IPS DF 6.9 (cell line): ENCODE measurements at regions not wholly inside any gene's neighbourhood (a gene's known extent, or its start where the extent isn't known, plus 50 kb on each side); places are given as distances from the start of the nearest gene placed in this dataset.
"Not testable (repeated sequence)": the region's sequence is repeated elsewhere in the genome, so short reads cannot be mapped to it uniquely, and the experiment has no call there.

Experiments used
- DNase-seq: peaks from one replicate; pipeline ENCODE4 v3.0.0-alpha.2; 2013; ENCODE audit warnings: low read depth, low spot score
- H3K27ac ChIP-seq: one replicate; pipeline ENCODE4 v1.5.1; 2013; ENCODE audit warnings: low read length, control low read depth
- H3K27me3 ChIP-seq: 2 replicates; pipeline ENCODE4 v1.6.1; 2013; ENCODE audit warnings: mild to moderate bottlenecking, low read length; ENCODE audit not compliant: control insufficient read depth, insufficient read depth
- H3K36me3 ChIP-seq: 2 replicates; pipeline ENCODE4 v1.6.1; 2013; ENCODE audit warnings: low read length; ENCODE audit not compliant: control insufficient read depth, insufficient read depth
- H3K4me1 ChIP-seq: 2 replicates; pipeline ENCODE4 v1.6.1; 2013; ENCODE audit warnings: low read length; ENCODE audit not compliant: control insufficient read depth, insufficient read depth
- H3K4me3 ChIP-seq: 2 replicates; pipeline ENCODE4 v1.5.1; 2013; ENCODE audit warnings: mild to moderate bottlenecking, low read length
- H3K9me3 ChIP-seq: 2 replicates; pipeline ENCODE4 v1.6.1; 2013; ENCODE audit warnings: low read length, inconsistent platforms; ENCODE audit not compliant: control insufficient read depth, insufficient read depth
- WGBS: extraction: QIAGEN DNeasy Blood & Tissue Kit; methylation state at CpG from one replicate; pipeline ENCODE4 v1.1.7; 2013; ENCODE audit warnings: mixed read lengths, missing lambda C conversion rate; ENCODE audit not compliant: insufficient read length, insufficient coverage; 5-methylcytosine and 5-hydroxymethylcytosine counted together

DNA sequence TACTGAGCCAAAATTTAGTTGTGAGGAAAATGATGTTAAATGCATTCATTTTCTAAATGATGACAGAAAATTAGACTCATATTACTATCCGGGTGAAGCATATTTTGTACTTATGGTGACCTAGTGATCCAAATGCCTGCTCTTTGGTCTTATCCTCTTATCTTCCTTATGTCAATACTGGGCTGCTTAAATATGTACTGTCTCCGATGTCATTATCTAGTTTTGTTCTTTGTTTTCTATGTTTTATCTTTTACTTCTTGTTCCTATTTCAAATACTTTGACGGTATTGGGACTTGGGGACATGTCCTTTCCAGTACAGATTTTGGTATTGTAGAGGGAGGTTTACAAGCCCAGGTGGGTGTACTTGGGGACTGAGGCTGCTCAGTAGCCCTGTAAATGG is 124.6 kb upstream of the ESR1 start:
- no peaks in the 10 kb centered on the region for H3K9me3 ChIP-seq
- no peak for DNase-seq
- no peak overlapping the region for H3K4me3 ChIP-seq
- H3K27ac ChIP-seq = no peak overlapping the region
- no peaks in the 10 kb centered on the region for H3K27me3 ChIP-seq
- WGBS = no CpG with 5 or more reads among the region's 3 CpGs
- no peaks in the 10 kb centered on the region for H3K36me3 ChIP-seq
- no peaks in the 10 kb centered on the region for H3K4me1 ChIP-seq

- H3K27ac ChIP-seq = no peak overlapping the region
These were observed 124.1 kb upstream of the ESR1 start for GRCh38 chr6:151683381-151683780.

GRCh38 chr6:151689499-151690201 is 117.8 kb upstream of the ESR1 start:
- Histone ChIP-seq H3K9me3 (no peaks in the 10 kb centered on the region), H3K27ac (no peak overlapping the region), H3K4me3 (no peak overlapping the region), H3K4me1 (no peaks in the 10 kb centered on the region), H3K27me3 (no peaks in the 10 kb centered on the region), H3K36me3 (no peaks in the 10 kb centered on the region)
- DNase-seq = no peak
- WGBS = no CpG with 5 or more reads among the region's 5 CpGs

More at GRCh38 chr6:151683381-151683780, 124.1 kb upstream of the ESR1 start:
- Histone ChIP-seq H3K9me3 (no peaks in the 10 kb centered on the region), H3K4me1 (no peaks in the 10 kb centered on the region), H3K27me3 (no peaks in the 10 kb centered on the region), H3K4me3 (no peak overlapping the region), H3K36me3 (no peaks in the 10 kb centered on the region)
- no peak for DNase-seq
- no CpG with 5 or more reads among the region's 1 CpG for WGBS

GRCh38 chr6:151690303-151690702 is 117.2 kb upstream of the ESR1 start:
- H3K9me3 ChIP-seq = no peaks in the 10 kb centered on the region
- no CpG with 5 or more reads among the region's 4 CpGs for WGBS
- no peaks in the 10 kb centered on the region for H3K27me3 ChIP-seq
- no peaks in the 10 kb centered on the region for H3K4me1 ChIP-seq
- H3K4me3 ChIP-seq = no peak overlapping the region
- H3K27ac ChIP-seq = no peak overlapping the region
- H3K36me3 ChIP-seq = no peaks in the 10 kb centered on the region
- no peak for DNase-seq

GRCh38 chr6:151690768-151691562 is 116.5 kb upstream of the ESR1 start:
- no peaks in the 10 kb centered on the region for H3K36me3 ChIP-seq
- no peaks in the 10 kb centered on the region for H3K9me3 ChIP-seq
- no peaks in the 10 kb centered on the region for H3K27me3 ChIP-seq
- no peaks in the 10 kb centered on the region for H3K4me1 ChIP-seq
- no peak overlapping the region for H3K4me3 ChIP-seq
- WGBS = no CpG with 5 or more reads among the region's 8 CpGs
- DNase-seq = no peak
- no peak overlapping the region for H3K27ac ChIP-seq

DNA sequence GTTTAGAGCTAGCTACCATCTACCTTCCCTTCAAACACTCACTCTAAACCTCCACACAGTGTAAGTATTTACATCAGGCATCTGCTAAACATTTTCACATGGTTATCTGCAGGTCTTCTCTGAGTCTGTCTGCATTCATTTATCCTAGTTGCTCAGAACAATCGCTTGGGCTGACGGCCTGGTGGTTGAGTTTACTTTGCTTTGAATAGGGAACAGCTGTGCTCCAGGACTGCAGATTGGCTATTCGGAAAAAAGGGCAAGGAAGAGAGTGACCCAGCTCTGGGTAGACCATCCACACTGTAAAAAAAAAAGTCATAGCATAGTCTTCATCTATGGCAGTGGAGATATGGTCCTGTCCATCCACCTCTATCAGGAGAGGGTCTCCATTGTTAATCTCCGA is 115.3 kb upstream of the ESR1 start:
- Histone ChIP-seq H3K36me3 (no peaks in the 10 kb centered on the region), H3K27ac (no peak overlapping the region), H3K27me3 (no peaks in the 10 kb centered on the region), H3K4me3 (no peak overlapping the region), H3K9me3 (no peaks in the 10 kb centered on the region), H3K4me1 (no peaks in the 10 kb centered on the region)
- DNase-seq = no peak
- WGBS = no CpG with 5 or more reads among the region's 4 CpGs

DNA sequence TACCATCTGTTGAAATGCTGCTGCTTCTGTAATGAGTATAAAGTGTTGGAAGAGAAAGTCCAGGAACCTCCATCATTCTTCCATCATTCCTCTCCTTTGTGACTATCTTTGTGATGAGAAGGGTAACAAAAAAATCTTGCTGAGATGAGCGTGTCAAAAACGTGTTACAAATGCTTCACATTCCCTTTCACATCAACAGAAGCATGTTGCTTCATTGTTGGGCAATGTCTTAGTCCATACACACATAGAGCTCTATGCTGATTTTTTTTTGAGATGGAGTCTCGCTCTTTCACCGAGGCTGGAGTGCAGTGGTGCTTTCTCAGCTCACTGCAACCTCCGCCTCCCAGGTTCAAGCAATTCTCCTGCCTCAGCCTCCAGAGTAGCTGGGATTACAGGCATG is 114.1 kb upstream of the ESR1 start:
- no peak for DNase-seq
- no peaks in the 10 kb centered on the region for H3K36me3 ChIP-seq
- H3K9me3 ChIP-seq = no peaks in the 10 kb centered on the region
- H3K4me3 ChIP-seq = no peak overlapping the region
- H3K27ac ChIP-seq = no peak overlapping the region
- H3K4me1 ChIP-seq = no peaks in the 10 kb centered on the region
- H3K27me3 ChIP-seq = no peaks in the 10 kb centered on the region
- WGBS = no CpG with 5 or more reads among the region's 5 CpGs

- no peaks in the 10 kb centered on the region for H3K27me3 ChIP-seq
- no peak for DNase-seq
- H3K4me1 ChIP-seq = no peaks in the 10 kb centered on the region
- H3K27ac ChIP-seq = no peak overlapping the region
- H3K9me3 ChIP-seq = no peaks in the 10 kb centered on the region
- H3K36me3 ChIP-seq = no peaks in the 10 kb centered on the region
- H3K4me3 ChIP-seq = no peak overlapping the region
These were observed 112.3 kb upstream of the ESR1 start for GRCh38 chr6:151695156-151695555.

DNA sequence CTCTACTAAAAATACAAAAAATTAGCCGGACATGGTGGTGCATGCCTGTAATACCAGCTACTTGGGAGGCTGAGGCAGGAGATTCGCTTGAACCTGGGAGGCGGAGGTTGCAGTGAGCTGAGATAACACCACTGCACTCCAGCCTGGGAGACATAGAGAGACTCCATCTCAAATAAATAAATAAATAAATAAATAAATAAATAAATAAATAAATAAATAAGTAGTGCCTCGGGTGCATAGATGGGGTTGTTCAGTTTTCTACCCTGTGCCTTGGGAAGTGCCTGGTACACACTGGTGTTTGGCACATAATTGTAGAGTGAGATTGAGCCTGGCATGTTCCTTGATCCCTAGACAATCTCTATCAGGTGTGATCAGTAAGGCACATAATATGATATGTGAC is 111.2 kb upstream of the ESR1 start:
- WGBS = no CpG with 5 or more reads among the region's 4 CpGs
- H3K4me1 ChIP-seq, H3K36me3 ChIP-seq, H3K9me3 ChIP-seq, H3K27ac ChIP-seq, DNase-seq, H3K27me3 ChIP-seq, H3K4me3 ChIP-seq: not testable (repeated sequence)

DNA sequence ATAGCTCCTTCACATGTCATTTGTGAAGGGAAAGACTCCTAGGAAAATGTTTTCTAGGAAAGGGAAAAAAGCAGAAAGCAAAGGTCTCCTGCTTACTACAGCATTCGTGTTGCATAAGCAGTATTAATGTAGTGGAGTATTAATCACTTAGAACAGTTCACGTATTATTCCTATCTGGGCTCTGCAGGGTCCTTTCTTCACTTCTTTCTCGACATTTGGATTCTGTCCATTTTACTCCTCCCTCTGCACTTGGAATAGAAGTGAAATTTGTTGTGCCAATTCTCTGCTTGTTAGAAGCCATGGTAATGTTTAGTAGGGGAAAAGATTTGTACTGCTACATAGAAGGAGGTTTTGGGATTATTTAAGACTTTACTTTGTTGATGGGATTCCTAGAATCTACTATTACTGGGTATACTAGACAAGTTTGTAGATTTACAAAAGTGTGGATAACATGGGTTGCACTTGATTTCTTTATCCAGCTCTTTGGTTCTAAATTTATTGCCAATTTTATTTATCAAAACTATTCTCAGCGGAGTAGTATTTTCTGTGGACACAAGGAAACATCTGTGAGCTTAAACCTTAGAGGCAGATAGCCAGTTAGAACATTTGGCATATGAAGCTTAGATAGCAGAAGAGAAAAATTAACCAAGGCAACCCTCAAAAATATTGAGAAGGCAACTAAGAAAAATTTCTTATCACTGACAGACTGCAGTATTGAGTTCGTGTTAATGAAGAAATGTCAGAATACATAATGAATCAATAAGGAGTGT is 108.4 kb upstream of the ESR1 start:
- no CpG with 5 or more reads among the region's 5 CpGs for WGBS
- no peak for DNase-seq
- Histone ChIP-seq H3K27me3 (no peaks in the 10 kb centered on the region), H3K36me3 (no peaks in the 10 kb centered on the region), H3K4me3 (no peak overlapping the region), H3K27ac (no peak overlapping the region), H3K4me1 (no peaks in the 10 kb centered on the region), H3K9me3 (no peaks in the 10 kb centered on the region)
